ENCODE measurements at regions not wholly inside any gene's neighbourhood (a gene's known extent, or its start where the extent isn't known, plus 50 kb on each side); places are given as distances from the start of the nearest gene placed in this dataset.

DNA sequence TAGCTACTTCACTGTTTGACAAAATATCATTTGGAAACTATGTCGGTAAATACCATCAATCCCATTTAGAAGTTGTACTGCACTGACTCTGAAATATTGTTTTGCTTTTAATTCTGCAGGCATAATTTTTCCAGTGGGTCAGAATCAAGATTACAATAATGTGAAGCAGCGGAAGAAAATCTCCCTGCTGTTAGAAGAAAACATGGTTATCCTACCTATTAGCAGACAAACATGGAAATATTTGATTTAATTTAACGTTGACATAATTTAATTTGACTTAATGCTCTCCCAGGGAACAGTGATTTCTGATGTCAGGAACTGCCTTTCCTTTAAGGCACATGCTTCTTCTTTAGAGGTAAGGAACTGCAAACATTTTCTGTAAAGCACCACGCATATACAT is 634.0 kb downstream of the LTN1 start:
- TF ChIP-seq, protein P1, sequence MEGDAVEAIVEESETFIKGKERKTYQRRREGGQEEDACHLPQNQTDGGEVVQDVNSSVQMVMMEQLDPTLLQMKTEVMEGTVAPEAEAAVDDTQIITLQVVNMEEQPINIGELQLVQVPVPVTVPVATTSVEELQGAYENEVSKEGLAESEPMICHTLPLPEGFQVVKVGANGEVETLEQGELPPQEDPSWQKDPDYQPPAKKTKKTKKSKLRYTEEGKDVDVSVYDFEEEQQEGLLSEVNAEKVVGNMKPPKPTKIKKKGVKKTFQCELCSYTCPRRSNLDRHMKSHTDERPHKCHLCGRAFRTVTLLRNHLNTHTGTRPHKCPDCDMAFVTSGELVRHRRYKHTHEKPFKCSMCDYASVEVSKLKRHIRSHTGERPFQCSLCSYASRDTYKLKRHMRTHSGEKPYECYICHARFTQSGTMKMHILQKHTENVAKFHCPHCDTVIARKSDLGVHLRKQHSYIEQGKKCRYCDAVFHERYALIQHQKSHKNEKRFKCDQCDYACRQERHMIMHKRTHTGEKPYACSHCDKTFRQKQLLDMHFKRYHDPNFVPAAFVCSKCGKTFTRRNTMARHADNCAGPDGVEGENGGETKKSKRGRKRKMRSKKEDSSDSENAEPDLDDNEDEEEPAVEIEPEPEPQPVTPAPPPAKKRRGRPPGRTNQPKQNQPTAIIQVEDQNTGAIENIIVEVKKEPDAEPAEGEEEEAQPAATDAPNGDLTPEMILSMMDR (IDR thresholded peaks at IDR 0.05; ENCODE audit: extremely low read depth, low read depth, low read length) = no peak
- no peaks in the 10 kb centered on the region for H3K27me3 ChIP-seq (ENCODE audit: insufficient read depth, low read length)
- H3K4me2 ChIP-seq (ENCODE audit: insufficient read depth, low read length) = no peak overlapping the region
- no peaks in the 10 kb centered on the region for H3K9me3 ChIP-seq (ENCODE audit: low read depth, low read length)
- no peak for DNase-seq (ENCODE audit: insufficient read length, low spot score, missing footprints)
- H3K4me3 ChIP-seq (ENCODE audit: insufficient read depth, low read length) = no peak overlapping the region
- H3K4me1 ChIP-seq (ENCODE audit: insufficient read depth, low read length) = no peaks in the 10 kb centered on the region
- no peaks in the 10 kb centered on the region for H3K36me3 ChIP-seq (ENCODE audit: insufficient read depth, low read length)
- no peak overlapping the region for H2AFZ ChIP-seq (ENCODE audit: low read length)
- no peaks in the 10 kb centered on the region for H3K79me2 ChIP-seq (ENCODE audit: insufficient read depth, low read length)
- H4K20me1 ChIP-seq (ENCODE audit: insufficient read depth, low read length) = no peaks in the 10 kb centered on the region
- H3K27ac ChIP-seq (ENCODE audit: low read depth, low read length) = no peak overlapping the region

DNA sequence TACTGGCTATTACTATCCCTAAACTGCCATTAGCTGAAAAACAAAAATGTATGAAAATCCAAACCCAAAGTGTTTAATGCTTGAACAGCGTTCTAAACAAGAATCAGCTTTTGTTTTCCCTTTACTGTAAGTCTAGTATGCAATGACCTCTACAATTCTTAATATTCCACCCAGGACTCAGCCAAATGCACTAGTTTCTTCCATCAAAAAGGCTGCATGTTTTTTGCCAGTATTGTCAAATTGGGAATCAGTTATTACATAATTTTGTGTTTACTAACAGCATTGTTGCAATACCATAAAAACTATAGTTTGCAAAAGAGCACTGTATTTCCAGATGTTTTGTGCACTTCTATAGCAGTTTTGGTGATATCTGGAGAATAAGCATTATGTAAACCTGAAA is 634.5 kb downstream of the LTN1 start:
- Histone ChIP-seq H3K27me3 (ENCODE audit: insufficient read depth, low read length) (no peaks in the 10 kb centered on the region), H4K20me1 (ENCODE audit: insufficient read depth, low read length) (no peaks in the 10 kb centered on the region), H2AFZ (ENCODE audit: low read length) (no peak overlapping the region), H3K4me1 (ENCODE audit: insufficient read depth, low read length) (no peaks in the 10 kb centered on the region), H3K36me3 (ENCODE audit: insufficient read depth, low read length) (no peaks in the 10 kb centered on the region), H3K27ac (ENCODE audit: low read depth, low read length) (no peak overlapping the region), H3K4me2 (ENCODE audit: insufficient read depth, low read length) (no peak overlapping the region), H3K4me3 (ENCODE audit: insufficient read depth, low read length) (no peak overlapping the region), H3K79me2 (ENCODE audit: insufficient read depth, low read length) (no peaks in the 10 kb centered on the region), H3K9me3 (ENCODE audit: low read depth, low read length) (no peaks in the 10 kb centered on the region)
- TF ChIP-seq, protein P1 (IDR thresholded peaks at IDR 0.05; ENCODE audit: extremely low read depth, low read depth, low read length) = no peak
- DNase-seq (ENCODE audit: insufficient read length, low spot score, missing footprints) = no peak

- TF ChIP-seq, protein P1 (IDR thresholded peaks at IDR 0.05; ENCODE audit: extremely low read depth, low read depth, low read length) = no peak
- H3K4me1 ChIP-seq (ENCODE audit: insufficient read depth, low read length) = no peaks in the 10 kb centered on the region
- H3K79me2 ChIP-seq (ENCODE audit: insufficient read depth, low read length) = no peaks in the 10 kb centered on the region
- H3K9me3 ChIP-seq (ENCODE audit: low read depth, low read length) = no peaks in the 10 kb centered on the region
- H4K20me1 ChIP-seq (ENCODE audit: insufficient read depth, low read length) = no peaks in the 10 kb centered on the region
- no peaks in the 10 kb centered on the region for H3K27me3 ChIP-seq (ENCODE audit: insufficient read depth, low read length)
- no peak overlapping the region for H3K4me3 ChIP-seq (ENCODE audit: insufficient read depth, low read length)
- H2AFZ ChIP-seq (ENCODE audit: low read length) = no peak overlapping the region
- H3K4me2 ChIP-seq (ENCODE audit: insufficient read depth, low read length) = no peak overlapping the region
- no peaks in the 10 kb centered on the region for H3K36me3 ChIP-seq (ENCODE audit: insufficient read depth, low read length)
- H3K27ac ChIP-seq (ENCODE audit: low read depth, low read length) = no peak overlapping the region
- no peak for DNase-seq (ENCODE audit: insufficient read length, low spot score, missing footprints)
Measured at GRCh38 chr21:28357743-28358142, 634.9 kb downstream of the LTN1 start.

- DNase-seq (ENCODE audit: insufficient read length, low spot score, missing footprints) = no peak
- no peaks in the 10 kb centered on the region for H4K20me1 ChIP-seq (ENCODE audit: insufficient read depth, low read length)
- H2AFZ ChIP-seq (ENCODE audit: low read length) = no peak overlapping the region
- no peaks in the 10 kb centered on the region for H3K4me1 ChIP-seq (ENCODE audit: insufficient read depth, low read length)
- H3K9me3 ChIP-seq (ENCODE audit: low read depth, low read length) = no peaks in the 10 kb centered on the region
- no peaks in the 10 kb centered on the region for H3K79me2 ChIP-seq (ENCODE audit: insufficient read depth, low read length)
- H3K36me3 ChIP-seq (ENCODE audit: insufficient read depth, low read length) = no peaks in the 10 kb centered on the region
- no peaks in the 10 kb centered on the region for H3K27me3 ChIP-seq (ENCODE audit: insufficient read depth, low read length)
- TF ChIP-seq, protein P1 (IDR thresholded peaks at IDR 0.05; ENCODE audit: extremely low read depth, low read depth, low read length) = no peak
- no peak overlapping the region for H3K27ac ChIP-seq (ENCODE audit: low read depth, low read length)
- no peak overlapping the region for H3K4me3 ChIP-seq (ENCODE audit: insufficient read depth, low read length)
- H3K4me2 ChIP-seq (ENCODE audit: insufficient read depth, low read length) = no peak overlapping the region
Measured at GRCh38 chr21:28356422-28356821, 636.3 kb downstream of the LTN1 start.

All from osteoblast (primary cell).